SK-N-SH (cell line): ENCODE measurements at regions not wholly inside any gene's neighbourhood (a gene's known extent, or its start where the extent isn't known, plus 50 kb on each side); places are given as distances from the start of the nearest gene placed in this dataset.

ENCODE experiments used
- CTCF ChIA-PET: fragments of 300-600, 350-600 bp; formaldehyde crosslinking; extraction: SDS; loops from one replicate; lab custom pipeline; 2021; lab: Yijun Ruan, JAX
- POLR2A ChIA-PET: fragments of 350-600 bp; sonication (Branson Sonifier 250); formaldehyde crosslinking; extraction: SDS; loops from one replicate; lab custom pipeline; 2020; ENCODE audit warnings: antibody characterized with exemption, inconsistent platforms; lab: Yijun Ruan, JAX
- DNase-seq: peaks from one replicate; pipeline ENCODE4 v3.0.0; 2012
- H2AFZ ChIP-seq: fragments of 200-600 bp; sonication (generic); 2 replicates; pipeline ENCODE4 v1.8.1; 2016; ENCODE audit warnings: antibody characterized with exemption, mild to moderate bottlenecking, low read depth
- H3F3A ChIP-seq: fragments of 200-600 bp; sonication (generic); replicated peaks from 2 replicates; pipeline ENCODE3; 2016; ENCODE audit warnings: antibody characterized with exemption, mild to moderate bottlenecking; ENCODE audit not compliant: insufficient read depth
- H3K27ac ChIP-seq, 2 experiments: fragments of 200-500 bp in 1 of 2; fragments of 200-600 bp in 1 of 2; sonication (Bioruptor generic) in 1 of 2; sonication (generic), shearing (Covaris generic) in 1 of 2; 2 replicates each; pipeline versions ENCODE4 v1.5.1 to v1.6.1; 2014 to 2016; ENCODE audit warnings: low read depth in 2 of 2, inconsistent platforms in 1 of 2, low read length in 1 of 2, mild to moderate bottlenecking in 1 of 2, mixed read lengths in 1 of 2
- H3K27me3 ChIP-seq: fragments of 200-600 bp; sonication (generic), shearing (Covaris generic); 2 replicates; pipeline ENCODE4 v1.6.1; 2016; ENCODE audit warnings: mixed run types; ENCODE audit not compliant: insufficient read depth
- H3K36me3 ChIP-seq, 2 experiments: fragments of 200-500 bp in 1 of 2; fragments of 200-600 bp in 1 of 2; sonication (Bioruptor generic) in 1 of 2; sonication (generic) in 1 of 2; replicated peaks in 1 of 2; 2 replicates each; pipeline versions ENCODE3 to v1.5.1; 2014 to 2016; ENCODE audit warnings: low read length in 1 of 2, mild to moderate bottlenecking in 1 of 2; ENCODE audit not compliant: insufficient read depth in 2 of 2, control insufficient read depth in 1 of 2
- H3K4me1 ChIP-seq, 2 experiments: fragments of 200-500 bp in 1 of 2; fragments of 200-600 bp in 1 of 2; sonication (Bioruptor generic) in 1 of 2; sonication (generic), shearing (Covaris generic) in 1 of 2; 2 replicates each; pipeline versions ENCODE4 v1.5.1 to v1.6.1; 2014 to 2016; ENCODE audit warnings: low read depth in 1 of 2, low read length in 1 of 2, mixed run types in 1 of 2; ENCODE audit not compliant: insufficient read depth in 2 of 2, control insufficient read depth in 1 of 2
- H3K4me2 ChIP-seq: fragments of 200-600 bp; sonication (generic), shearing (Covaris generic); 2 replicates; pipeline ENCODE4 v1.6.1; 2017; ENCODE audit warnings: mixed run types
- H3K4me3 ChIP-seq, 2 experiments: fragments of 200-500 bp in 1 of 2; fragments of 200-600 bp in 1 of 2; sonication (Bioruptor generic) in 1 of 2; sonication (generic), shearing (Covaris generic) in 1 of 2; 2 replicates each; pipeline versions ENCODE4 v1.5.1 to v1.8.1; 2014 to 2016; ENCODE audit warnings: low read depth in 2 of 2, inconsistent platforms in 1 of 2, low read length in 1 of 2, mild to moderate bottlenecking in 1 of 2, mixed read lengths in 1 of 2, moderate library complexity in 1 of 2
- H3K79me2 ChIP-seq: fragments of 200-600 bp; sonication (generic); 2 replicates; pipeline ENCODE4 v1.8.1; 2017; ENCODE audit warnings: mild to moderate bottlenecking; ENCODE audit not compliant: insufficient read depth
- H3K9ac ChIP-seq: fragments of 200-600 bp; sonication (generic); 2 replicates; pipeline ENCODE4 v1.6.1; 2017; ENCODE audit warnings: mixed run types
- H3K9me2 ChIP-seq: fragments of 200-600 bp; sonication (generic); 2 replicates; pipeline ENCODE4 v1.6.1; 2017; ENCODE audit warnings: mixed run types
- H3K9me3 ChIP-seq: fragments of 200-600 bp; sonication (generic); 2 replicates; pipeline ENCODE4 v1.6.1; 2017; ENCODE audit warnings: mixed run types, mild to moderate bottlenecking, moderate library complexity
- H4K20me1 ChIP-seq: fragments of 200-600 bp; sonication (generic); 2 replicates; pipeline ENCODE4 v1.6.1; 2017; ENCODE audit warnings: mild to moderate bottlenecking, mixed run types; ENCODE audit not compliant: insufficient read depth
- CHD2 ChIP-seq: fragments of 150-350 bp; IDR thresholded peaks from 2 replicates; pipeline ENCODE4 v1.6.1; 2018; ENCODE audit warnings: low read length; ENCODE audit not compliant: partially characterized antibody
- ELF1 ChIP-seq: IDR thresholded peaks from 2 replicates; pipeline ENCODE4 v1.4.0; 2012
- FOSL2 ChIP-seq: IDR thresholded peaks from 2 replicates; pipeline ENCODE4 v1.4.0; 2012; ENCODE audit warnings: low read depth, mild to moderate bottlenecking, moderate library complexity, borderline replicate concordance
- FOXJ3 ChIP-seq: sonication (generic); formaldehyde crosslinking; IDR thresholded peaks from 2 replicates; pipeline ENCODE4 v1.5.1; 2020; ENCODE audit warnings: mild to moderate bottlenecking, missing genetic modification reagents
- GABPA ChIP-seq: IDR thresholded peaks from 2 replicates; pipeline ENCODE4 v1.4.0; 2012; ENCODE audit warnings: low read depth, mild to moderate bottlenecking
- GATA2 ChIP-seq: sonication (generic); formaldehyde crosslinking; IDR thresholded peaks from 2 replicates; pipeline ENCODE4 v1.5.0; 2020; ENCODE audit warnings: mild to moderate bottlenecking, missing genetic modification reagents
- MEF2A ChIP-seq: IDR thresholded peaks from 2 replicates; pipeline ENCODE4 v1.4.0; 2012; ENCODE audit warnings: low read depth, borderline replicate concordance
- MXI1 ChIP-seq: IDR thresholded peaks from 2 replicates; pipeline ENCODE4 v1.6.1; 2012; ENCODE audit warnings: mild to moderate bottlenecking, low read depth, low read length, improper control_type of control experiment
- NRF1 ChIP-seq: IDR thresholded peaks from 2 replicates; pipeline ENCODE4 v1.6.1; 2012; ENCODE audit warnings: low read depth, mild to moderate bottlenecking, low read length
- RAD21 ChIP-seq: IDR thresholded peaks from 2 replicates; pipeline ENCODE4 v1.6.1; 2012; ENCODE audit warnings: mild to moderate bottlenecking, low read length
- RFX5 ChIP-seq: IDR thresholded peaks from 2 replicates; pipeline ENCODE4 v1.6.1; 2012; ENCODE audit warnings: mild to moderate bottlenecking, improper control_type of control experiment, low read length
- SIN3A ChIP-seq: IDR thresholded peaks from 2 replicates; pipeline ENCODE4 v1.6.1; 2012; ENCODE audit warnings: low read depth, mild to moderate bottlenecking, low read length, moderate library complexity, borderline replicate concordance
- TAF1 ChIP-seq: IDR thresholded peaks from 2 replicates; pipeline ENCODE4 v1.6.1; 2012; ENCODE audit warnings: low read depth, mild to moderate bottlenecking, low read length, moderate library complexity, borderline replicate concordance
- TCF12 ChIP-seq: IDR thresholded peaks from 2 replicates; pipeline ENCODE4 v1.4.0; 2012
- YY1 ChIP-seq: IDR thresholded peaks from 2 replicates; pipeline ENCODE4 v1.4.0; 2012; ENCODE audit warnings: low read depth, mild to moderate bottlenecking
- WGBS: methylation state at CpG from one replicate; pipeline ENCODE4 v1.1.6; 2017; ENCODE audit warnings: low lambda C conversion rate; 5-methylcytosine and 5-hydroxymethylcytosine counted together
- TF ChIP-seq, protein P1 (sequence below): IDR thresholded peaks from 2 replicates; pipeline ENCODE4 v1.4.0; 2012; ENCODE audit warnings: low read depth, borderline replicate concordance
- TF ChIP-seq, protein P2 (sequence below): IDR thresholded peaks from 2 replicates; pipeline ENCODE4; 2012
- TF ChIP-seq, protein P3 (sequence below): fragments of 150-350 bp; IDR thresholded peaks from 2 replicates; pipeline ENCODE4 v1.6.1; 2016; ENCODE audit warnings: mild to moderate bottlenecking, low read depth, low read length
- TF ChIP-seq, protein P4 (sequence below): IDR thresholded peaks from 2 replicates; pipeline ENCODE4 v1.6.1; 2012; ENCODE audit warnings: mild to moderate bottlenecking, low read depth, low read length, moderate library complexity
- TF ChIP-seq, protein P5 (sequence below): fragments of 150-350 bp; IDR thresholded peaks from 2 replicates; pipeline ENCODE4 v1.6.1; 2017; ENCODE audit warnings: antibody characterized with exemption, low read length, low read depth, borderline replicate concordance
- TF ChIP-seq, protein P6 (sequence below): fragments of 200-600 bp; sonication (generic); IDR thresholded peaks from 2 replicates; pipeline ENCODE4 v1.6.1; 2017; ENCODE audit warnings: antibody characterized with exemption, mild to moderate bottlenecking, moderate library complexity

DNA sequence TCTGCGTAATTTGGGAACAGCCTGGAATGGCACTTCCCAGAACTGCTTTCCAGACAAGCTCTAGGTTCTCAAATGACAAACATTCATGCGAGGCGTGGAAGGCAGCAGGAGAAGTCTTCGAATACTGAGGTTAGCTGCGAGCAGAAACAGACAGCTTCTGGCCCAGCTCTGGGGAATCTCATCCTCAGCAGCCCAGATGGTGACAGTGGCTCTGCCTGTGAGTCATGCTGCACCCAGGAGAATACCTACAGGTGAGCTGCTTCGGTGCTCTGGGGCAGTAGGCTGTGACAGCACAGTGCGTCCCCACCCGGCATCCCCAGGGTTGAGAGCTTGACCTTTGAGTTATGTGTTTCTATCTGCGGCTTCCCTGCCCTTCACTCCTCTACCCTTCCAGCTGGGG is 258.6 kb downstream of the KLF13 start (continued):
- TF ChIP-seq, protein P1, sequence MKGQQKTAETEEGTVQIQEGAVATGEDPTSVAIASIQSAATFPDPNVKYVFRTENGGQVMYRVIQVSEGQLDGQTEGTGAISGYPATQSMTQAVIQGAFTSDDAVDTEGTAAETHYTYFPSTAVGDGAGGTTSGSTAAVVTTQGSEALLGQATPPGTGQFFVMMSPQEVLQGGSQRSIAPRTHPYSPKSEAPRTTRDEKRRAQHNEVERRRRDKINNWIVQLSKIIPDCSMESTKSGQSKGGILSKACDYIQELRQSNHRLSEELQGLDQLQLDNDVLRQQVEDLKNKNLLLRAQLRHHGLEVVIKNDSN: no peak
- TF ChIP-seq YY1: no peak
- no peak for TF ChIP-seq NRF1
- TF ChIP-seq FOSL2: no peak
- TF ChIP-seq, protein P2, sequence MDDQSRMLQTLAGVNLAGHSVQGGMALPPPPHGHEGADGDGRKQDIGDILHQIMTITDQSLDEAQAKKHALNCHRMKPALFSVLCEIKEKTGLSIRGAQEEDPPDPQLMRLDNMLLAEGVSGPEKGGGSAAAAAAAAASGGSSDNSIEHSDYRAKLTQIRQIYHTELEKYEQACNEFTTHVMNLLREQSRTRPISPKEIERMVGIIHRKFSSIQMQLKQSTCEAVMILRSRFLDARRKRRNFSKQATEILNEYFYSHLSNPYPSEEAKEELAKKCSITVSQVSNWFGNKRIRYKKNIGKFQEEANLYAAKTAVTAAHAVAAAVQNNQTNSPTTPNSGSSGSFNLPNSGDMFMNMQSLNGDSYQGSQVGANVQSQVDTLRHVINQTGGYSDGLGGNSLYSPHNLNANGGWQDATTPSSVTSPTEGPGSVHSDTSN: no peak

DNA sequence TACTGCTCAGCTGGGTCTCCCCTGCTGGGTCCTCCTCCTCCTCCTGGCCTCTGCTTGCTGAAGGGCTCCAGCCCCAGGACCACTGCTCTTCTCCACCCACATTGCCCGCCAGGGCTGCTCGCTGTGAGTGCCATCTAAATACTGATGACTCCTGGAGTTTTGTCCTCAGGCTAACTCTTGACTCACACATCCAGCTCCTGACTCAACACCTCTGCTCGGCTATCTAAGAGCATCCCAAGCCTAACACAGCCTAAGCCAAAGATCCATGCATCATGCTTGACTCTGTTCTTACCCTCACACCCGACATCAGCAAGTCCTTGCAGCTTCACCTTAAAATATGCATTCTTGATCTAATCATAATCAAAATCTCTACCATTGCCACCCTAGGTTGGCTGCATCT is 260.2 kb downstream of the KLF13 start:
- H3K4me2 ChIP-seq: no peak overlapping the region
- H3K79me2 ChIP-seq: no peaks in the 10 kb centered on the region
- H3K27ac ChIP-seq: no peak overlapping the region
- H2AFZ ChIP-seq: no peak overlapping the region
- H4K20me1 ChIP-seq: no peaks in the 10 kb centered on the region
- H3K9me3 ChIP-seq: no peaks in the 10 kb centered on the region
- H3K4me1 ChIP-seq: peaks cover 0 to 5% of the 10 kb centered on the region in 2 experiments; a peak in 2 of 4 replicates
- POLR2A ChIA-PET: no interaction called here
- TF ChIP-seq SIN3A (no peak), ELF1 (no peak), MEF2A (no peak), TAF1 (no peak), GABPA (no peak), FOSL2 (no peak), FOXJ3 (no peak), TCF12 (no peak), YY1 (no peak), RFX5 (no peak), RAD21 (no peak), GATA2 (CRISPR knock-in tag) (no peak), CHD2 (no peak), MXI1 (no peak)
- TF ChIP-seq, protein P3, sequence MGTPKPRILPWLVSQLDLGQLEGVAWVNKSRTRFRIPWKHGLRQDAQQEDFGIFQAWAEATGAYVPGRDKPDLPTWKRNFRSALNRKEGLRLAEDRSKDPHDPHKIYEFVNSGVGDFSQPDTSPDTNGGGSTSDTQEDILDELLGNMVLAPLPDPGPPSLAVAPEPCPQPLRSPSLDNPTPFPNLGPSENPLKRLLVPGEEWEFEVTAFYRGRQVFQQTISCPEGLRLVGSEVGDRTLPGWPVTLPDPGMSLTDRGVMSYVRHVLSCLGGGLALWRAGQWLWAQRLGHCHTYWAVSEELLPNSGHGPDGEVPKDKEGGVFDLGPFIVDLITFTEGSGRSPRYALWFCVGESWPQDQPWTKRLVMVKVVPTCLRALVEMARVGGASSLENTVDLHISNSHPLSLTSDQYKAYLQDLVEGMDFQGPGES: no peak
- TF ChIP-seq, protein P4, sequence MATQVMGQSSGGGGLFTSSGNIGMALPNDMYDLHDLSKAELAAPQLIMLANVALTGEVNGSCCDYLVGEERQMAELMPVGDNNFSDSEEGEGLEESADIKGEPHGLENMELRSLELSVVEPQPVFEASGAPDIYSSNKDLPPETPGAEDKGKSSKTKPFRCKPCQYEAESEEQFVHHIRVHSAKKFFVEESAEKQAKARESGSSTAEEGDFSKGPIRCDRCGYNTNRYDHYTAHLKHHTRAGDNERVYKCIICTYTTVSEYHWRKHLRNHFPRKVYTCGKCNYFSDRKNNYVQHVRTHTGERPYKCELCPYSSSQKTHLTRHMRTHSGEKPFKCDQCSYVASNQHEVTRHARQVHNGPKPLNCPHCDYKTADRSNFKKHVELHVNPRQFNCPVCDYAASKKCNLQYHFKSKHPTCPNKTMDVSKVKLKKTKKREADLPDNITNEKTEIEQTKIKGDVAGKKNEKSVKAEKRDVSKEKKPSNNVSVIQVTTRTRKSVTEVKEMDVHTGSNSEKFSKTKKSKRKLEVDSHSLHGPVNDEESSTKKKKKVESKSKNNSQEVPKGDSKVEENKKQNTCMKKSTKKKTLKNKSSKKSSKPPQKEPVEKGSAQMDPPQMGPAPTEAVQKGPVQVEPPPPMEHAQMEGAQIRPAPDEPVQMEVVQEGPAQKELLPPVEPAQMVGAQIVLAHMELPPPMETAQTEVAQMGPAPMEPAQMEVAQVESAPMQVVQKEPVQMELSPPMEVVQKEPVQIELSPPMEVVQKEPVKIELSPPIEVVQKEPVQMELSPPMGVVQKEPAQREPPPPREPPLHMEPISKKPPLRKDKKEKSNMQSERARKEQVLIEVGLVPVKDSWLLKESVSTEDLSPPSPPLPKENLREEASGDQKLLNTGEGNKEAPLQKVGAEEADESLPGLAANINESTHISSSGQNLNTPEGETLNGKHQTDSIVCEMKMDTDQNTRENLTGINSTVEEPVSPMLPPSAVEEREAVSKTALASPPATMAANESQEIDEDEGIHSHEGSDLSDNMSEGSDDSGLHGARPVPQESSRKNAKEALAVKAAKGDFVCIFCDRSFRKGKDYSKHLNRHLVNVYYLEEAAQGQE: no peak
- TF ChIP-seq, protein P5, sequence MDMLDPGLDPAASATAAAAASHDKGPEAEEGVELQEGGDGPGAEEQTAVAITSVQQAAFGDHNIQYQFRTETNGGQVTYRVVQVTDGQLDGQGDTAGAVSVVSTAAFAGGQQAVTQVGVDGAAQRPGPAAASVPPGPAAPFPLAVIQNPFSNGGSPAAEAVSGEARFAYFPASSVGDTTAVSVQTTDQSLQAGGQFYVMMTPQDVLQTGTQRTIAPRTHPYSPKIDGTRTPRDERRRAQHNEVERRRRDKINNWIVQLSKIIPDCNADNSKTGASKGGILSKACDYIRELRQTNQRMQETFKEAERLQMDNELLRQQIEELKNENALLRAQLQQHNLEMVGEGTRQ: no peak
- TF ChIP-seq, protein P6, sequence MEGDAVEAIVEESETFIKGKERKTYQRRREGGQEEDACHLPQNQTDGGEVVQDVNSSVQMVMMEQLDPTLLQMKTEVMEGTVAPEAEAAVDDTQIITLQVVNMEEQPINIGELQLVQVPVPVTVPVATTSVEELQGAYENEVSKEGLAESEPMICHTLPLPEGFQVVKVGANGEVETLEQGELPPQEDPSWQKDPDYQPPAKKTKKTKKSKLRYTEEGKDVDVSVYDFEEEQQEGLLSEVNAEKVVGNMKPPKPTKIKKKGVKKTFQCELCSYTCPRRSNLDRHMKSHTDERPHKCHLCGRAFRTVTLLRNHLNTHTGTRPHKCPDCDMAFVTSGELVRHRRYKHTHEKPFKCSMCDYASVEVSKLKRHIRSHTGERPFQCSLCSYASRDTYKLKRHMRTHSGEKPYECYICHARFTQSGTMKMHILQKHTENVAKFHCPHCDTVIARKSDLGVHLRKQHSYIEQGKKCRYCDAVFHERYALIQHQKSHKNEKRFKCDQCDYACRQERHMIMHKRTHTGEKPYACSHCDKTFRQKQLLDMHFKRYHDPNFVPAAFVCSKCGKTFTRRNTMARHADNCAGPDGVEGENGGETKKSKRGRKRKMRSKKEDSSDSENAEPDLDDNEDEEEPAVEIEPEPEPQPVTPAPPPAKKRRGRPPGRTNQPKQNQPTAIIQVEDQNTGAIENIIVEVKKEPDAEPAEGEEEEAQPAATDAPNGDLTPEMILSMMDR: no peak
- TF ChIP-seq, protein P2: no peak
- DNase-seq: no peak
- no peaks in the 10 kb centered on the region for H3K27me3 ChIP-seq
- H3K4me3 ChIP-seq: no peak overlapping the region
- CTCF ChIA-PET: interaction anchor here (0.8 kb wide), 1 partner anchor 16 kb away, joined by 3 read pairs; no protein-coding TSS in a partner anchor
- H3K36me3 ChIP-seq: no peaks in the 10 kb centered on the region
- 22% methylated on average over 4 of the region's 4 CpGs for WGBS
- H3K9me2 ChIP-seq: no peaks in the 10 kb centered on the region
- H3K9ac ChIP-seq: no peak overlapping the region
- H3F3A ChIP-seq: no peaks in the 10 kb centered on the region
